ENCODE measurements at regions not wholly inside any gene's neighbourhood (a gene's known extent, or its start where the extent isn't known, plus 50 kb on each side); places are given as distances from the start of the nearest gene placed in this dataset.
"Not testable (repeated sequence)": the region's sequence is repeated elsewhere in the genome, so short reads cannot be mapped to it uniquely, and the experiment has no call there.

GRCh38 chr5:68968429-68968828 is 125.4 kb upstream of the SLC30A5 start:
- no peak for DNase-seq (ENCODE audit: low read depth in 2 of 2)

DNA sequence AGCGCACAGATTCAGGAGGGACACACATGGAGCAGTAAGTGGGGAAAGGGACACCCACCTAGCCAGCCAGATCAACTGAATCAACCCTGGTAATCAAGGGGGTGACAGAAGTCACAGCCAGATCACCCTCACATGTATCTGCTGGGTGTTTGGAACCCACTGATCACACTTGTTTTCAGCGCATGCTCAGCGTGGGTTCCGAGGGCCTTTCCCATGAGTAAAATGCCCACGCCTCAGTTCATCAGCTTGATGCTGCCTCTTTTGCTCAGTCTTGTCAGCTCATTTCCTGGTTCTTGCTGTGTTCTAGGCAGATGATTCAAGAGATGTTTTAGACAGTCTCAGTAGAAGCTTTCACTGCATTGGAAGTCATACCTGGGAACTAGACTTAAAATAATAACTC is 123.2 kb upstream of the SLC30A5 start:
- DNase-seq (ENCODE audit: low read depth in 2 of 2) = no peak

- DNase-seq (ENCODE audit: low read depth in 2 of 2) = no peak
These were observed 120.1 kb upstream of the SLC30A5 start for GRCh38 chr5:68973696-68974095.

DNA sequence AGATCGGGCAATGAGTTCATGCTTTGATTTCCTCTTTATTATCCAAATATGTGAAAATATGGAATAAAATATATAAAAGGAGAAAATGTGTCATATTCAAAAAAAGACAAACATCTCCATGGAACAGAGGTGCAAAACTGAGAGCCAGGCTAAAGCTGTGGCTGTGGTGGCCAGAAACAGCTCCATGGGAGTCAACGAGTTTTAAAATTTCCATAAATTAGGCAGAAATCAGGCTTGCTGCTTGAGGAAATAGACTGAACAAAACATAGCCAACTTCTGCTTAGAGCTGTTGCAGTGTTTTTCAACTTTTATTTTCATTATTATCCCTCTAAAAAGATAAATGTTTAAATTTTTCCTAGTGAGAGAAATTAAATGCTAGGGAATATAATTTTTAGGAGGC is 110.8 kb upstream of the SLC30A5 start:
- DNase-seq (ENCODE audit: low read depth in 2 of 2) = no peak

GRCh38 chr5:68983959-68984358 is 109.9 kb upstream of the SLC30A5 start:
- no peak for DNase-seq (ENCODE audit: low read depth in 2 of 2)

DNA sequence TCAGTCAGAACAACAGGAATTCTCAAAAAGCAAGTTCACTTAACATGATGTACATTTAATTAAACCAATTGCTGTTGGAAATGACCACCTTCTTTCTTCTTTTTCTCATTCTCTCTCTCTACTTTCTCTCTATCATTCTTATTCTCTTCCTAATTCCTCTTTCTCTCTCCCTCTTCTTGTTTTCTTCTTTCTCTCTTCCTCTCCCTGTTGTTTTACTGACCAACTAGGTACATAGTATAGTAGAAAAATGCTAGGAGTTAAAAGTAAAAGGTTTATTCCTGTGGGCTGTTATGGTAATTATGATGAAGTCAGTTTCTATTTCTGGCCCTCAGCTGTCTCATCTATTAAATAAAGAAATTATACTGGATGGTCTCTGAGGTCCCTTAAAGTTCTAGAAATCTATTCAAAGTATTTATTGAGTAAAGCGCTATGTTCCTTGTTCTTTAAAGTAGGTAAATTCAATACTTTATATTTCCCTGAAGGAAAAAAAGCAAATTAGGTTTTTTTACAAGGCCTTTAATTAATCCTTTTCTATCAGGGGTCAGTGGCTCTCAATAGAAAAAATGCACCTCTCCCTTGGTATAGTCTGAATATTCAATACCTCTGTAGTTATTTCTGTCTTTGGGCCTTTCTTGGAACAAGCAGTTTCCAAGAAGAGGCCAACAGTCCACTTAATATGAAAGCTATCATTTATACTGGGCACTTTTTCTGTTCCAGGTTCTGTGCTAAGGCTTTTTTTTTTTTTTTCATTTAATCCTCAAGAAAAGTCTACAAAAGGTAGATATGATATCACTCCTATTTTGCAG is 102.3 kb upstream of the SLC30A5 start:
- DNase-seq (ENCODE audit: low read depth in 2 of 2) = no peak

DNA sequence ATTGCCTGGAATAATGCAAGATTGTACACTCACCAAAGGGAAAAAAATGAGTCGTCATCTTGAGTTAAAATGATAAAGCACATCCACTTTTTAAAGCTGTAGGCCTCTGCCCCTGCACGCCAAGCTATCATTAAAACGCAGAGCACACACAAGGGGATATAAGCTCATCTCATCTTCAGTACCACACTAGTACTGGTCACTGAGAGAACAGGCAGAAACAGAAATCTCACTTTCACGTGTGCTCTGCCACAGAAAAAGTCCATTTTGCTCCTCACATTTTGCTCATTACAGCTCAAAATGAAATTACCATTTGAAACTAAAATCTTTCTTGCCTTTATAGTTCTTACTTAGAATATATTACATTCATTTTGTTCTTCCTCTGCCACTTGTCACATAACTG is 99.2 kb upstream of the SLC30A5 start:
- no peak for DNase-seq (ENCODE audit: low read depth in 2 of 2)

DNA sequence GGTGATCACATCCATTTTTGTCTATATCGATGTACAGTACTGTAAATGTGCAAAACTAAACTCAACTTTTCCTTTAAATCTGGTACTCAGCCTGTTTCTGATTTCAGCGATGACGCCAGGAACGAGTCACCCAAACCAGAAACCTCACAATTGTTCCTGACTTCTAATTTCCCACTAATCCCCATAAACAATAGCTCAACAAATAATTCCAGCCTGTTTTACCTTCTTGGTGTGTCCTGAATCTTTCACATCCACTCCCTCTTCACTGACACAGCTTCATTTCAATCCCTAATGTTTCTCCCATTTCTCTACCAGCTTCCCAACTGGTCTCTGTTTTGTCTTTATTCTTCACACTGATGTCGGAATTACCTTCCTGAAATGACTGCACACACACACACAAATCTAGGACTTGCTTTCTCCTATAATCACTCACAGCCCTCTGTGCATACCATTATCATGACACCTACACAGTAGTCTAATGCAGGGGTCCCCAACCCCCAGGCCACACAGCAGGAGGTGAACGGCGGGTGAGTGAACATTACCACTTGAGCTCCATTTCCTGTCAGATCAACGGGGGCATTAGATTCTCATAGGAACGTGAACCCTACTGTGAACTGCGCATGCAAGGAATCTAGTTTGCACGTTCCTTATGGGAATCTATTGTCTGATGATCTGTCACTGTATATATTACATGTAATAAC is 97.8 kb upstream of the SLC30A5 start:
- no peak for DNase-seq (ENCODE audit: low read depth in 2 of 2)

DNA sequence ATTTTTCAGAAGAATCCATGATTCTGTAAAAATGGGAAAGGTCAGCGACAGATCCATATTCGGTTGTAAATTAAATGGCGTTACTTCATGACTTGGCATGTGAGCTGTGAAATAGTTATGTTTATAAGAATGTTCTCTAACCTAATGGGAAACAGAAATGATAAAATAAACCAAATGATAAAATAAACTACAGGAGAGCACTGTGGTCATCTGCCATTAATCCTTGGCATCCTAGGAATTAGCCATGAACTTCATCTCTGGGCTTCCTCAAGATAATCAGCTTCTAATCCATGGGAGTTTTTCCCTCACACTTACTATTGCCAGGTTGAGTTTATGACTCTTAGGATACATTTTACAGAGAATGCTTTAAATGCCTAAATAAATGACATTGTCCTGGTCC is 94.6 kb upstream of the SLC30A5 start:
- DNase-seq (ENCODE audit: low read depth in 2 of 2) = no peak

- no peak for DNase-seq (ENCODE audit: low read depth in 2 of 2)
These were observed 93.4 kb upstream of the SLC30A5 start for GRCh38 chr5:69000216-69000919.

GRCh38 chr5:69000949-69001348 is 92.9 kb upstream of the SLC30A5 start:
- no peak for DNase-seq (ENCODE audit: low read depth in 2 of 2)

DNA sequence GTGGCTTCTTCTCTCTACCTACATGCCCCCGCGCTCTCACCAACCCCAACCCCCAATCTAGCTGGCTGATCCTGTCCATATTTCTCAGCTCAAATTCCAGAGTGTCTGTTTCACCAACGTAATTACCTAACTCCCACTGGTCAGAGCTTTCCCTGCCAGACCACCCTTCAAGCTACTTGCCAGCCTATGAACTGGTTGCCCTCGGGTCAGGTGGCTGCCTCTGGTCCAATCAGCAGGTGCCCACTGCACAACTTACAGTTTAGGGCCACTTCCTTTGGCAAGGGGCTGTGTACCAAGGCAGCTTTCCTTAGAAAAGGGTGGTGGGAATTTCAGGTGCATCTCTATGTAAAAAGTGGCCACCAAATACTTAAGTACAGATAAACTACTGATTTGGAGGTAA is 92.2 kb upstream of the SLC30A5 start:
- no peak for DNase-seq (ENCODE audit: low read depth in 2 of 2)

GRCh38 chr5:69004127-69004526 is 89.7 kb upstream of the SLC30A5 start:
- no peak for DNase-seq (ENCODE audit: low read depth in 2 of 2)

DNA sequence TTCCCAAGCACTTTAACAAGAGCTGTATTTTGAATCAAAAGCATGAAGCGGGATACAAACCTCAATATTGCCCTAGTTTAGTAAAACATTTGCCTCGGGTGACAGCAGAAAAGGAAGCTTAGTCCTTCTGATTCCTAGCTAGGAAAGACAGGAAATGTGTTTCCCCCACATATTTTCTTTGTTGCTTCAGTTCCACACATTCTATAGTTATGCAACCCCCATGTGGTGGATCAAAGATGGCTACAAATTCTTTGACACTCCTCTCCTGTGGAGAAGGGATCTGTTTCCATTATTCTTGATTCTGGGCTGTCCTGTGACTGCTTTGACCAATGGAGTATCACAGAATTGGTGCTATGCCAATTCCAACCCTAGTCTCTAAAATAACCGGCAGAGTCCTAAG is 89.1 kb upstream of the SLC30A5 start:
- DNase-seq (ENCODE audit: low read depth in 2 of 2) = no peak

GRCh38 chr5:69006030-69006429 is 87.8 kb upstream of the SLC30A5 start:
- DNase-seq (ENCODE audit: low read depth in 2 of 2) = no peak

GRCh38 chr5:69007163-69007562 is 86.7 kb upstream of the SLC30A5 start:
- DNase-seq (ENCODE audit: low read depth in 2 of 2) = no peak

GRCh38 chr5:69007726-69008368 is 86.0 kb upstream of the SLC30A5 start:
- peak; percentile 35 to 40 for DNase-seq (ENCODE audit: low read depth in 2 of 2)

- DNase-seq (ENCODE audit: low read depth in 2 of 2) = no peak
These were observed 83.3 kb upstream of the SLC30A5 start for GRCh38 chr5:69010476-69010875.

DNA sequence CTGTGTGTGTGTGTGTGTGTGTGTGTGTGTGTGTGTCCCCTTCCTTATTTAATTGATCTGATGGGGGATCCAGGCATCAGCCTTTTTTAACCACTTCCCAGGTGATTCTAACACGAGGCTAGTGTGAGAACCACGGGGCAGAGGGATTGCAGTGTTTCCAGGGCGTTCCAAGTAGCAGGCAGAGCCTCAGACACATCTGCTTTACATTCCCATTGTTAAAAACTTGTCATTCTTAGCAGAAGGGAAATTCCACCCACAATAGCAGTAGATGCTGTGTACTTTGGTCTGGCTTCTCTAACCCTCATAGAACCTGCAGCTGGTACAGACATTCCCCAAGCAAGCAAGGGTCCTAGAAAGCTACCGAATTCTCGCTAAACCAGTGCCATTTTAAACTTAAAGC is 81.9 kb upstream of the SLC30A5 start:
- no peak for DNase-seq (ENCODE audit: low read depth in 2 of 2)

- no peak for DNase-seq (ENCODE audit: low read depth in 2 of 2)
These were observed 80.3 kb upstream of the SLC30A5 start for GRCh38 chr5:69013481-69013880.

DNA sequence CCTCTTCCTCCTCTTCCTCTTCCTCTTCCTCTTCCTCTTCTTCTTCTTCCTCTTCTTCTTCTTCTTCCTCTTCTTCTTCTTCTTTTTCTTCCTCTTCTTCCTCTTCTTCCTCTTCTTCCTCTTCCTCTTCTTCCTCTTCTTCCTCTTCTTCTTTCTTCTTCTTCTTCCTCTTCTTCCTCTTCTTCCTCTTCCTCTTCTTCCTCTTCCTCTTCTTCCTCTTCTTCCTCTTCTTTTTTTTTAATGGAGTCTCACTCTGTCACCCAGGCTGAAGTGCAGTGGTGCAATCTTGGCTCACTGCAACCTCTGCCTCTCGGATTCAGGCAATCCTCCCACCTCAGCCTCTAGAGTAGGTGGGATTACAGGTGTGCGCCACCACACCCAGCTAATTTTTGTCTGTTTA is 79.8 kb upstream of the SLC30A5 start:
- DNase-seq (ENCODE audit: low read depth in 2 of 2) = not testable (repeated sequence)

GRCh38 chr5:69019668-69020375 is 74.0 kb upstream of the SLC30A5 start:
- DNase-seq (ENCODE audit: low read depth in 2 of 2) = no peak

Measured in stimulated activated CD8-positive, alpha-beta memory T cell treated with anti-CD3 and anti-CD28 coated beads, Interleukin-2, amount 100 ng/mL, for 1 hour (primary cell).